Bronchial epithelial cell (primary cell): ENCODE measurements at regions not wholly inside any gene's neighbourhood (a gene's known extent, or its start where the extent isn't known, plus 50 kb on each side); places are given as distances from the start of the nearest gene placed in this dataset.

Source experiments
- DNase-seq: peaks from one replicate; pipeline ENCODE4 v3.0.0-alpha.2; 2010; ENCODE audit warnings: low read depth
- FAIRE-seq: peaks from 2 replicates; lab custom pipeline; 2011; peaks lifted over from hg19 to GRCh38; lab: Jason Lieb, UNC
- H3K27me3 ChIP-seq: 2 replicates; pipeline ENCODE4 v1.5.1; 2011; ENCODE audit warnings: low read length; ENCODE audit not compliant: control insufficient read depth, insufficient read depth
- H3K36me3 ChIP-seq: 2 replicates; pipeline ENCODE4 v1.5.1; 2011; ENCODE audit warnings: low read length; ENCODE audit not compliant: control insufficient read depth, insufficient read depth
- H3K4me3 ChIP-seq: 2 replicates; pipeline ENCODE4 v1.5.1; 2011; ENCODE audit warnings: mild to moderate bottlenecking, low read depth, low read length, control low read depth
- CTCF ChIP-seq: IDR thresholded peaks from 2 replicates; pipeline ENCODE4 v1.5.1; 2011; ENCODE audit warnings: mild to moderate bottlenecking, moderate library complexity, low read length, control low read depth, inconsistent platforms; ENCODE audit not compliant: insufficient read depth, severe bottlenecking

- no peak overlapping the region for H3K4me3 ChIP-seq
- no peaks in the 10 kb centered on the region for H3K36me3 ChIP-seq
- H3K27me3 ChIP-seq, result no peaks in the 10 kb centered on the region
- FAIRE-seq, result no peak
- TF ChIP-seq CTCF, result no peak
- DNase-seq, result no peak
Observed at GRCh38 chr5:86814907-86815306, 197.2 kb downstream of the COX7C start.

GRCh38 chr5:86824637-86825036 lies 206.9 kb downstream of the COX7C start:
- no peaks in the 10 kb centered on the region for H3K36me3 ChIP-seq
- H3K4me3 ChIP-seq, result no peak overlapping the region
- FAIRE-seq (no peak), DNase-seq (no peak)
- no peaks in the 10 kb centered on the region for H3K27me3 ChIP-seq
- no peak for TF ChIP-seq CTCF

GRCh38 chr5:86831128-86831527 lies 213.4 kb downstream of the COX7C start:
- TF ChIP-seq CTCF, result no peak
- Histone ChIP-seq H3K36me3 (no peaks in the 10 kb centered on the region), H3K27me3 (no peaks in the 10 kb centered on the region), H3K4me3 (no peak overlapping the region)
- FAIRE-seq (no peak), DNase-seq (no peak)

- DNase-seq (no peak), FAIRE-seq (no peak)
- Histone ChIP-seq H3K27me3 (no peaks in the 10 kb centered on the region), H3K36me3 (no peaks in the 10 kb centered on the region), H3K4me3 (no peak overlapping the region)
- no peak for TF ChIP-seq CTCF
Observed at GRCh38 chr5:86833868-86834267, 216.1 kb downstream of the COX7C start.

- Histone ChIP-seq H3K4me3 (no peak overlapping the region), H3K27me3 (no peaks in the 10 kb centered on the region), H3K36me3 (no peaks in the 10 kb centered on the region)
- DNase-seq, result peak; percentile 4
- TF ChIP-seq CTCF, result no peak
- FAIRE-seq, result no peak
Observed at GRCh38 chr5:86837610-86838009, 219.9 kb downstream of the COX7C start.

- H3K27me3 ChIP-seq, result no peaks in the 10 kb centered on the region
- FAIRE-seq (no peak), DNase-seq (no peak)
- no peaks in the 10 kb centered on the region for H3K36me3 ChIP-seq
- no peak overlapping the region for H3K4me3 ChIP-seq
- TF ChIP-seq CTCF, result no peak
Observed at GRCh38 chr5:86838083-86838482, 220.3 kb downstream of the COX7C start.
